NT2/D1 (cell line): ENCODE measurements at regions not wholly inside any gene's neighbourhood (a gene's known extent, or its start where the extent isn't known, plus 50 kb on each side); places are given as distances from the start of the nearest gene placed in this dataset.

Experiments used
- YY1 ChIP-seq: IDR thresholded peaks from 2 replicates; pipeline ENCODE4 v1.6.1; 2011; ENCODE audit not compliant: insufficient read length, insufficient read depth
- ZNF274 ChIP-seq: IDR thresholded peaks from 2 replicates; pipeline ENCODE4 v1.6.1; 2011; ENCODE audit warnings: mild to moderate bottlenecking, low read depth, low read length

DNA sequence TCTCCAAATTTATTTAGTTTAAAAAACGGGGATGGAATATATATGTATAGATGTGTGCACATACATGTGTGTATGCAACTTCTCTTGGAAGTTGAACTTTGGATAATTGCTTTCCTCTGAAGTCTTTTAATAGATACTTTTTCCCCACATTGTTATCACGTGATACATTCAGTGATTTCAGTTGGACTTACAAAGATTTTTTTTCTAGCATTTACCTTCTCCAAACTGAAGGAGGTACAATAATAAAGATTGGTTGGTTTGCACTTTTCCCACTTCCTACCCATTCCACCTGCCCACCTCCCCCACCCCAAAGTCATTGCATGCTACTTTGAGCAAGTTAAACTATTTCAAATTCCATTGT is 206.1 kb upstream of the FSHR start:
- no peak for TF ChIP-seq ZNF274
- no peak for TF ChIP-seq YY1
